ENCODE measurements at regions not wholly inside any gene's neighbourhood (a gene's known extent, or its start where the extent isn't known, plus 50 kb on each side); places are given as distances from the start of the nearest gene placed in this dataset.

DNA sequence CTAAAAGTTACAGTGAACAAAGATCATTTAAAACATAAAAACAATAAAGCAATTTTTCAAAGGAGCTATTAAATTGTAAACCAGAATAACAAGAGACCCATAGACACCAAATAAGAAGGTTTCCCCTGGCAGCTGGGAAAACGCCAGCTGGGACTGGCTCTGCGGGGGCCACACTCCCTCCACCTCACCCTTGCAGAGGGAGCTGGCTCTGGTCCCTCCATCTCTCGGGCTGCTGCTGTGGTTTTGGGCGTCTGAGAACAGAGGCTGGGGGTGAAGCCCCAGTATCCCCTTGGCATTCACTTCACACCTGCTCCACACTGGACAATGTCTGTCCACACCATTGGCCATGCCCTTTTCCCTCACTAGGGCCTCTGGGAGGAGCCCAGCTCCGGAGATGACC, 62.1 kb upstream of the OTOS start:
- TF ChIP-seq, protein P1, sequence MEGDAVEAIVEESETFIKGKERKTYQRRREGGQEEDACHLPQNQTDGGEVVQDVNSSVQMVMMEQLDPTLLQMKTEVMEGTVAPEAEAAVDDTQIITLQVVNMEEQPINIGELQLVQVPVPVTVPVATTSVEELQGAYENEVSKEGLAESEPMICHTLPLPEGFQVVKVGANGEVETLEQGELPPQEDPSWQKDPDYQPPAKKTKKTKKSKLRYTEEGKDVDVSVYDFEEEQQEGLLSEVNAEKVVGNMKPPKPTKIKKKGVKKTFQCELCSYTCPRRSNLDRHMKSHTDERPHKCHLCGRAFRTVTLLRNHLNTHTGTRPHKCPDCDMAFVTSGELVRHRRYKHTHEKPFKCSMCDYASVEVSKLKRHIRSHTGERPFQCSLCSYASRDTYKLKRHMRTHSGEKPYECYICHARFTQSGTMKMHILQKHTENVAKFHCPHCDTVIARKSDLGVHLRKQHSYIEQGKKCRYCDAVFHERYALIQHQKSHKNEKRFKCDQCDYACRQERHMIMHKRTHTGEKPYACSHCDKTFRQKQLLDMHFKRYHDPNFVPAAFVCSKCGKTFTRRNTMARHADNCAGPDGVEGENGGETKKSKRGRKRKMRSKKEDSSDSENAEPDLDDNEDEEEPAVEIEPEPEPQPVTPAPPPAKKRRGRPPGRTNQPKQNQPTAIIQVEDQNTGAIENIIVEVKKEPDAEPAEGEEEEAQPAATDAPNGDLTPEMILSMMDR (IDR thresholded peaks at IDR 0.05; ENCODE audit: borderline replicate concordance, extremely low read depth, low read length, poor library complexity, severe bottlenecking), result no peak
- no peak for TF ChIP-seq EZH2 (IDR thresholded peaks at IDR 0.05; ENCODE audit: borderline replicate concordance, low read depth, low read length, severe bottlenecking)
- Histone ChIP-seq H3K4me3 (ENCODE audit: low read depth in 1 of 2, low read length in 2 of 2) (no peak overlapping the region), H3K27ac (ENCODE audit: low read length) (no peak overlapping the region), H3K4me1 (ENCODE audit: insufficient read depth, low read length) (no peaks in the 10 kb centered on the region), H4K20me1 (ENCODE audit: insufficient read depth, low read length) (peaks cover 3% of the 10 kb centered on the region; the same call in 1 of the 2 replicates), H3K9me3 (ENCODE audit: insufficient read depth, low read length, severe bottlenecking) (no peaks in the 10 kb centered on the region), H2AFZ (ENCODE audit: low read depth, low read length) (no peak overlapping the region), H3K79me2 (ENCODE audit: insufficient read depth, low read length) (no peaks in the 10 kb centered on the region), H3K27me3 (ENCODE audit: insufficient read depth, low read length, poor library complexity) (peaks cover 11% of the 10 kb centered on the region), H3K36me3 (ENCODE audit: insufficient read depth, low read length) (no peaks in the 10 kb centered on the region), H3K9ac (ENCODE audit: low read depth, low read length) (no peak overlapping the region), H3K4me2 (ENCODE audit: insufficient read depth, low read length) (no peak overlapping the region)
- ATAC-seq (ENCODE audit: insufficient read depth, low read depth) (no peak), DNase-seq (no peak)

DNA sequence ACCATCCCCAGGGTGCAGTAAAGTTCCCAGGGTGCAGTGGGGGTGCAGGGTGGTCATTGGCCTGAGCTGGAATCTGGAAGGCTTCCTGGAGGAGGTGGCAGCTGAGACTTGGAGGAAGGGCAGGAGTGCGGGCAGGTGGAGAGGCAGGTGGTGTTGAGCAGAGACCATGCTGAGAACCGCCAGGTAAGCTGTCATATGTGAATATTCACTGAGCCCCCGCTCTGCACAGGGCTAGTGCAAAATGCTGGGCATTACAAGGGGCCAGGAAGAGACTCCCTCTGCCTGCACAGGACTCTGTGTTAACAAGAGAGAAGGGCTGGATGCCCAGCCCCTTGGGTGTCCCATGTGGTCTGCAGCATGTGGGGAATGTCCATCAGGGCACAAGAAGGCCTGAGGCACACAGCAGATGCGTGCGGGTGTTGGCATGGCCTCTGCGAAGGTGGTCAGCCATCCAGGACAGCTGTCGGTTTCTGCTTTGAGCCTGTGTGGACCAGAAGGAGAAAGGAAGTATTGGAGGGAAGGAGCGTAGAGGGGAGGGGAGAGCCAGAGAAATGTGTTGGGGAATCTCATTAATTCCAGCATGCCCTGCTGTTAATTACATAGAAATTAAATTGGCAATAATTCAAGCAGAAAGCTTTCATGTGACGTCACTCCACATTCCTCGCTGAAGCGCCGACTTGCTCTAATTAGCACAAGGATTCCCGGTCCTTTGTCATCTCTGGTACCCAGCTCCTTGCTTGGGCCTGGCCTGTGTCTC, 62.8 kb upstream of the OTOS start:
- Histone ChIP-seq H3K4me1 (ENCODE audit: insufficient read depth, low read length) (no peaks in the 10 kb centered on the region), H3K4me2 (ENCODE audit: insufficient read depth, low read length) (no peak overlapping the region), H3K27ac (ENCODE audit: low read length) (no peak overlapping the region)

DNA sequence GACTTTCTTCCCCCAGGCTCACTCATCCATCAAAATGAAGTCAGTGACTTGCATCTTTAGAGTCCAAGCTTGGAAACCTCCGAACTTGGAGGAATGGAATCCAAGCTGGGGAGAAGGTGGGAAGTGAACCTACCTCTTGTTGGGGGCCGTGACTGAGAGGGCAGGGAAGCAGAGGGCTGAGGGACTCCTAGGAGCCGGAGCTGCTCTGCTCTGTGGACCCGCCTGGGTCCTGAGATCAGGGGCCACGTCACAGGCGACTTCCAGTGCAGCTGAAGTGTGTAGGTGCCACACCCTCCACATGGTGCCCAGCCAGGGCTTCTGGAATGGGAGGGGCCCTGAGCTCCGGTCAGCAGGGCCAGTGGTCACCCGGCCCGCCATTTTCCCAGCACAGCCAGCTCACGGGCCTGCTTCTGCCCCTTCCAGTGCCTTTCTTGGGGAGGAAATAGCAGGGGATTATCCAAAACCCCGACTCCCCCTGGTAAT, 63.4 kb upstream of the OTOS start:
- no peaks in the 10 kb centered on the region for H3K36me3 ChIP-seq (ENCODE audit: insufficient read depth, low read length)
- H3K4me3 ChIP-seq (ENCODE audit: low read depth in 1 of 2, low read length in 2 of 2), result no peak overlapping the region
- H4K20me1 ChIP-seq (ENCODE audit: insufficient read depth, low read length), result 0 out of 2 replicates have a peak, but pooled peaks cover 3% of the 10 kb centered on the region
- no peak overlapping the region for H3K9ac ChIP-seq (ENCODE audit: low read depth, low read length)
- no peaks in the 10 kb centered on the region for H3K9me3 ChIP-seq (ENCODE audit: insufficient read depth, low read length, severe bottlenecking)
- H3K79me2 ChIP-seq (ENCODE audit: insufficient read depth, low read length), result no peaks in the 10 kb centered on the region
- ATAC-seq (ENCODE audit: insufficient read depth, low read depth) (no peak), DNase-seq (no peak)
- no peak overlapping the region for H2AFZ ChIP-seq (ENCODE audit: low read depth, low read length)
- no peak overlapping the region for H3K4me2 ChIP-seq (ENCODE audit: insufficient read depth, low read length)
- TF ChIP-seq EZH2 (IDR thresholded peaks at IDR 0.05; ENCODE audit: borderline replicate concordance, low read depth, low read length, severe bottlenecking), result no peak
- TF ChIP-seq, protein P1 (IDR thresholded peaks at IDR 0.05; ENCODE audit: borderline replicate concordance, extremely low read depth, low read length, poor library complexity, severe bottlenecking), result no peak
- H3K4me1 ChIP-seq (ENCODE audit: insufficient read depth, low read length), result no peaks in the 10 kb centered on the region
- H3K27me3 ChIP-seq (ENCODE audit: insufficient read depth, low read length, poor library complexity), result peaks cover 11% of the 10 kb centered on the region
- no peak overlapping the region for H3K27ac ChIP-seq (ENCODE audit: low read length)

More for the DNA sequence above, 62.8 kb upstream of the OTOS start:
- no peak for DNase-seq
- no peaks in the 10 kb centered on the region for H3K79me2 ChIP-seq (ENCODE audit: insufficient read depth, low read length)
- no peak overlapping the region for H3K9ac ChIP-seq (ENCODE audit: low read depth, low read length)
- H2AFZ ChIP-seq (ENCODE audit: low read depth, low read length), result no peak overlapping the region
- peaks cover 11% of the 10 kb centered on the region for H3K27me3 ChIP-seq (ENCODE audit: insufficient read depth, low read length, poor library complexity)
- no peak for TF ChIP-seq EZH2 (IDR thresholded peaks at IDR 0.05; ENCODE audit: borderline replicate concordance, low read depth, low read length, severe bottlenecking)
- TF ChIP-seq, protein P1 (IDR thresholded peaks at IDR 0.05; ENCODE audit: borderline replicate concordance, extremely low read depth, low read length, poor library complexity, severe bottlenecking), result no peak
- ATAC-seq (ENCODE audit: insufficient read depth, low read depth), result no peak
- no peaks in the 10 kb centered on the region for H3K36me3 ChIP-seq (ENCODE audit: insufficient read depth, low read length)
- H4K20me1 ChIP-seq (ENCODE audit: insufficient read depth, low read length), result 0 out of 2 replicates have a peak, but pooled peaks cover 3% of the 10 kb centered on the region
- H3K9me3 ChIP-seq (ENCODE audit: insufficient read depth, low read length, severe bottlenecking), result no peaks in the 10 kb centered on the region
- no peak overlapping the region for H3K4me3 ChIP-seq (ENCODE audit: low read depth in 1 of 2, low read length in 2 of 2)
